Thoracic aorta (tissue), 2 donors: ENCODE measurements at regions not wholly inside any gene's neighbourhood (a gene's known extent, or its start where the extent isn't known, plus 50 kb on each side); places are given as distances from the start of the nearest gene placed in this dataset.

Experiments
- ATAC-seq: fragments of 150-250 bp; one replicate; pipeline ENCODE4 v1.8.0; 2017; ENCODE audit warnings: low read depth; ENCODE audit not compliant: insufficient number of reproducible peaks, low FRiP score
- DNase-seq: peaks from one replicate; pipeline ENCODE4 v3.0.0-alpha.2; 2020; ENCODE audit warnings: low spot score
- H3K27ac ChIP-seq, 2 donors: fragments of 200-600 bp; sonication (generic); 1 replicate in 1 of 2; 2 replicates in 1 of 2; pipeline ENCODE4 v1.5.1; 2016; ENCODE audit warnings: mild to moderate bottlenecking in 2 of 2, moderate library complexity in 2 of 2
- H3K27me3 ChIP-seq: fragments of 200-600 bp; sonication (generic); replicated peaks from 2 replicates; pipeline ENCODE4 v1.6.0; 2016; ENCODE audit warnings: mild to moderate bottlenecking; ENCODE audit not compliant: insufficient read depth
- H3K36me3 ChIP-seq: fragments of 200-600 bp; sonication (generic); one replicate; pipeline ENCODE4 v1.5.1; 2016
- H3K4me1 ChIP-seq, 2 donors: fragments of 200-600 bp; sonication (generic); 1 replicate in 1 of 2; 2 replicates in 1 of 2; pipeline versions ENCODE4 v1.5.1 to v1.6.0; 2016; ENCODE audit warnings: low read depth in 2 of 2, mild to moderate bottlenecking in 1 of 2; ENCODE audit not compliant: control insufficient read depth in 1 of 2
- H3K4me3 ChIP-seq: fragments of 200-600 bp; sonication (generic); 2 replicates; pipeline ENCODE4 v1.5.1; 2016; ENCODE audit warnings: mild to moderate bottlenecking
- H3K9me3 ChIP-seq: fragments of 200-600 bp; sonication (generic); 2 replicates; pipeline ENCODE4 v1.5.1; 2016
- CTCF ChIP-seq: fragments of 200-600 bp; sonication (generic); IDR thresholded peaks from one replicate; pipeline ENCODE4 v1.5.1; 2019; ENCODE audit warnings: antibody characterized with exemption

GRCh38 chr18:64260810-64261209 lies 111.9 kb upstream of the LINC00305 start:
- Histone ChIP-seq H3K9me3 (no peaks in the 10 kb centered on the region), H3K36me3 (no peaks in the 10 kb centered on the region), H3K27ac (no peak overlapping the region), H3K27me3 (no peaks in the 10 kb centered on the region), H3K4me3 (no peak overlapping the region), H3K4me1 (no peaks in the 10 kb centered on the region)
- no peak for TF ChIP-seq CTCF
- ATAC-seq = no peak
- no peak for DNase-seq

- Histone ChIP-seq H3K4me1 (no peaks in the 10 kb centered on the region), H3K27me3 (no peaks in the 10 kb centered on the region), H3K36me3 (no peaks in the 10 kb centered on the region), H3K9me3 (no peaks in the 10 kb centered on the region), H3K4me3 (no peak overlapping the region), H3K27ac (no peak overlapping the region)
- no peak for ATAC-seq
- DNase-seq = no peak
- no peak for TF ChIP-seq CTCF
These were observed 111.0 kb upstream of the LINC00305 start for GRCh38 chr18:64259871-64260270.

- Histone ChIP-seq H3K27me3 (no peaks in the 10 kb centered on the region), H3K36me3 (no peaks in the 10 kb centered on the region), H3K27ac (no peak overlapping the region), H3K4me3 (no peak overlapping the region), H3K9me3 (no peaks in the 10 kb centered on the region), H3K4me1 (no peaks in the 10 kb centered on the region)
- ATAC-seq = no peak
- no peak for DNase-seq
- no peak for TF ChIP-seq CTCF
These were observed 109.3 kb upstream of the LINC00305 start for GRCh38 chr18:64258111-64258650.

- Histone ChIP-seq H3K27me3 (no peaks in the 10 kb centered on the region), H3K36me3 (no peaks in the 10 kb centered on the region), H3K4me1 (no peaks in the 10 kb centered on the region), H3K27ac (no peak overlapping the region), H3K9me3 (no peaks in the 10 kb centered on the region), H3K4me3 (no peak overlapping the region)
- ATAC-seq = no peak
- no peak for TF ChIP-seq CTCF
- no peak for DNase-seq
These were observed 105.7 kb upstream of the LINC00305 start for GRCh38 chr18:64254399-64255093.

GRCh38 chr18:64253873-64254272 lies 105.0 kb upstream of the LINC00305 start:
- Histone ChIP-seq H3K4me1 (no peaks in the 10 kb centered on the region), H3K27me3 (no peaks in the 10 kb centered on the region), H3K9me3 (no peaks in the 10 kb centered on the region), H3K36me3 (no peaks in the 10 kb centered on the region), H3K27ac (no peak overlapping the region), H3K4me3 (no peak overlapping the region)
- ATAC-seq = no peak
- DNase-seq = no peak
- no peak for TF ChIP-seq CTCF
